Neural cell (in vitro differentiated cells): ENCODE measurements at regions not wholly inside any gene's neighbourhood (a gene's known extent, or its start where the extent isn't known, plus 50 kb on each side); places are given as distances from the start of the nearest gene placed in this dataset.
"Not testable (repeated sequence)": the region's sequence is repeated elsewhere in the genome, so short reads cannot be mapped to it uniquely, and the experiment has no call there.

ENCODE experiments used
- H2AFZ ChIP-seq: fragments of 200-600, 300-800 bp; sonication (generic), shearing (Covaris generic); 2 replicates; pipeline ENCODE4 v1.6.0; 2014; ENCODE audit warnings: low read depth, mild to moderate bottlenecking, antibody characterized with exemption, low read length, moderate library complexity
- H3F3A ChIP-seq: fragments of 200-600 bp; shearing (Covaris generic); 2 replicates; pipeline ENCODE4 v1.6.1; 2016; ENCODE audit warnings: mild to moderate bottlenecking, moderate library complexity, mixed read lengths, antibody characterized with exemption, low read length; ENCODE audit not compliant: insufficient read depth, poor library complexity, severe bottlenecking
- H3K27ac ChIP-seq: fragments of 200-600, 300-800 bp; sonication (generic), shearing (Covaris generic); 2 replicates; pipeline ENCODE4 v1.5.1; 2014; ENCODE audit warnings: mild to moderate bottlenecking, low read length, moderate library complexity
- H3K27me3 ChIP-seq: fragments of 300-800, 200-600 bp; sonication (generic), shearing (Covaris generic); 2 replicates; pipeline ENCODE4 v1.6.0; 2014; ENCODE audit warnings: mild to moderate bottlenecking, low read depth, low read length, moderate library complexity; ENCODE audit not compliant: insufficient read depth
- H3K36me3 ChIP-seq: fragments of 300-800, 200-600 bp; sonication (generic), shearing (Covaris generic); 2 replicates; pipeline ENCODE4 v1.5.1; 2014; ENCODE audit warnings: mild to moderate bottlenecking, antibody characterized with exemption, low read length, moderate library complexity; ENCODE audit not compliant: insufficient read depth
- H3K4me2 ChIP-seq: fragments of 300-800, 200-600 bp; sonication (generic), shearing (Covaris generic); 2 replicates; pipeline ENCODE4 v1.6.0; 2014; ENCODE audit warnings: mild to moderate bottlenecking, low read length
- H3K4me3 ChIP-seq: fragments of 300-800, 200-600 bp; sonication (generic), shearing (Covaris generic); 2 replicates; pipeline ENCODE4 v1.5.1; 2014; ENCODE audit warnings: mild to moderate bottlenecking, low read length, moderate library complexity
- H3K79me2 ChIP-seq: fragments of 200-600 bp; shearing (Covaris generic); replicated peaks from 2 replicates; pipeline ENCODE4 v1.6.0; 2014; ENCODE audit warnings: mild to moderate bottlenecking, low read length, moderate library complexity; ENCODE audit not compliant: insufficient read depth
- H3K9ac ChIP-seq: fragments of 300-800, 200-600 bp; sonication (generic), shearing (Covaris generic); 2 replicates; pipeline ENCODE4 v1.6.1; 2016; ENCODE audit warnings: mild to moderate bottlenecking, low read length, mixed read lengths
- H3K9me2 ChIP-seq: fragments of 200-600 bp; shearing (Covaris generic); 2 replicates; pipeline ENCODE4 v1.6.1; 2016; ENCODE audit warnings: mild to moderate bottlenecking, low read length, mixed read lengths; ENCODE audit not compliant: insufficient read depth
- H3K9me3 ChIP-seq: fragments of 200-600, 300-800 bp; sonication (generic), shearing (Covaris generic); 2 replicates; pipeline ENCODE4 v1.6.1; 2016; ENCODE audit warnings: mild to moderate bottlenecking, mixed run types, low read length, moderate library complexity, mixed read lengths
- H4K20me1 ChIP-seq: fragments of 200-600 bp; shearing (Covaris generic); 2 replicates; pipeline ENCODE4 v1.6.1; 2016; ENCODE audit warnings: mild to moderate bottlenecking, mixed run types; ENCODE audit not compliant: insufficient read depth
- CTCF ChIP-seq: fragments of 450-650 bp; IDR thresholded peaks from 2 replicates; pipeline ENCODE4 v1.5.1; 2014; ENCODE audit warnings: antibody characterized with exemption, mild to moderate bottlenecking, moderate library complexity; ENCODE audit not compliant: poor library complexity, severe bottlenecking
- EP300 ChIP-seq: fragments of 450-650 bp; conservative IDR thresholded peaks from 2 replicates; pipeline ENCODE4 v1.6.1; 2014; ENCODE audit warnings: antibody characterized with exemption, mild to moderate bottlenecking, moderate library complexity; ENCODE audit not compliant: poor library complexity, severe bottlenecking
- EZH2 ChIP-seq: fragments of 200-600, 300-800 bp; shearing (Covaris generic), sonication (generic); IDR thresholded peaks from 2 replicates; pipeline ENCODE4 v1.6.1; 2014; ENCODE audit warnings: antibody characterized with exemption, low read length, borderline replicate concordance, mild to moderate bottlenecking; ENCODE audit not compliant: insufficient read depth, poor library complexity, severe bottlenecking
- MXI1 ChIP-seq: fragments of 450-650 bp; conservative IDR thresholded peaks from 2 replicates; pipeline ENCODE4 v1.6.1; 2014; ENCODE audit warnings: antibody characterized with exemption, mild to moderate bottlenecking; ENCODE audit not compliant: poor library complexity, severe bottlenecking
- POLR2AphosphoS5 ChIP-seq: IDR thresholded peaks from 2 replicates; pipeline ENCODE4 v1.6.1; 2012
- RAD21 ChIP-seq: fragments of 450-650 bp; conservative IDR thresholded peaks from 2 replicates; pipeline ENCODE4 v1.6.1; 2014; ENCODE audit warnings: antibody characterized with exemption, mild to moderate bottlenecking, moderate library complexity
- REST ChIP-seq: IDR thresholded peaks from 2 replicates; pipeline ENCODE4 v1.6.1; 2012; ENCODE audit warnings: borderline replicate concordance
- SMC3 ChIP-seq: fragments of 450-650 bp; conservative IDR thresholded peaks from 2 replicates; pipeline ENCODE4 v1.6.1; 2014; ENCODE audit warnings: antibody characterized with exemption, mild to moderate bottlenecking, moderate library complexity; ENCODE audit not compliant: poor library complexity
- TAF1 ChIP-seq: IDR thresholded peaks from 2 replicates; pipeline ENCODE4 v1.6.1; 2012; ENCODE audit warnings: low read depth

GRCh38 chr10:2326411-2326810 lies 589.1 kb upstream of the ADARB2 start:
- no peaks in the 10 kb centered on the region for H3K27me3 ChIP-seq
- H3K9ac ChIP-seq = no peak overlapping the region
- H4K20me1 ChIP-seq = no peaks in the 10 kb centered on the region
- H3K36me3 ChIP-seq = no peaks in the 10 kb centered on the region
- H3K9me2 ChIP-seq = no peaks in the 10 kb centered on the region
- H3F3A ChIP-seq = no peaks in the 10 kb centered on the region
- H3K79me2 ChIP-seq = no peaks in the 10 kb centered on the region
- no peaks in the 10 kb centered on the region for H3K9me3 ChIP-seq
- TF ChIP-seq SMC3 (no peak), EP300 (no peak), CTCF (no peak), REST (no peak), POLR2AphosphoS5 (no peak), TAF1 (no peak), EZH2 (no peak), RAD21 (no peak), MXI1 (no peak)
- H3K4me2 ChIP-seq = no peak overlapping the region
- no peak overlapping the region for H2AFZ ChIP-seq
- H3K27ac ChIP-seq = no peak overlapping the region
- H3K4me3 ChIP-seq = no peak overlapping the region

GRCh38 chr10:2315045-2315485 lies 577.7 kb upstream of the ADARB2 start:
- not testable (repeated sequence) for H3K9me2 ChIP-seq, H4K20me1 ChIP-seq, H3K9ac ChIP-seq, H3K27me3 ChIP-seq, H3K4me3 ChIP-seq, H3K4me2 ChIP-seq, H3K36me3 ChIP-seq, H2AFZ ChIP-seq, H3K9me3 ChIP-seq, H3K27ac ChIP-seq, H3K79me2 ChIP-seq, H3F3A ChIP-seq

GRCh38 chr10:2306081-2306480 lies 568.8 kb upstream of the ADARB2 start:
- H3F3A ChIP-seq = no peaks in the 10 kb centered on the region
- H3K27me3 ChIP-seq = no peaks in the 10 kb centered on the region
- no peak overlapping the region for H3K4me2 ChIP-seq
- no peaks in the 10 kb centered on the region for H3K9me3 ChIP-seq
- no peaks in the 10 kb centered on the region for H3K9me2 ChIP-seq
- no peak overlapping the region for H2AFZ ChIP-seq
- H3K36me3 ChIP-seq = no peaks in the 10 kb centered on the region
- H3K4me3 ChIP-seq = no peak overlapping the region
- H4K20me1 ChIP-seq = no peaks in the 10 kb centered on the region
- H3K27ac ChIP-seq = no peak overlapping the region
- no peak for TF ChIP-seq CTCF
- no peak for TF ChIP-seq TAF1
- no peak for TF ChIP-seq EZH2
- TF ChIP-seq EP300 = no peak
- no peak for TF ChIP-seq SMC3
- TF ChIP-seq POLR2AphosphoS5 = no peak
- no peak overlapping the region for H3K9ac ChIP-seq
- no peaks in the 10 kb centered on the region for H3K79me2 ChIP-seq
